Left cardiac atrium (tissue), 4 donors: ENCODE measurements at regions not wholly inside any gene's neighbourhood (a gene's known extent, or its start where the extent isn't known, plus 50 kb on each side); places are given as distances from the start of the nearest gene placed in this dataset.

Source experiments
- ATAC-seq, 2 donors: fragments of 200-7000 bp; cut with Tn5 transposase; one replicate each; pipeline ENCODE4 v1.9.1; 2020; ENCODE audit warnings: mild to moderate bottlenecking in 2 of 2, moderate library complexity in 2 of 2
- DNase-seq: peaks from one replicate; pipeline ENCODE4 v3.0.0-alpha.2; 2020
- intact Hi-C, 2 donors: fragments of 100-400 bp; cut with DNase I; formaldehyde crosslinking; loops; one replicate each; pipeline versions ENCODE4 v1.14.1 to v1.15.1; 2022 to 2023
- donor health status: DM: no; HTN: yes; CAD: no.
- donor health status: DM: no; HTN: yes; CAD: no; lungs with severe emphysema.
- donor health status: DM: yes; HTN: yes; CAD: no.
- donor health status: Dilated cardiomyopathy.

DNA sequence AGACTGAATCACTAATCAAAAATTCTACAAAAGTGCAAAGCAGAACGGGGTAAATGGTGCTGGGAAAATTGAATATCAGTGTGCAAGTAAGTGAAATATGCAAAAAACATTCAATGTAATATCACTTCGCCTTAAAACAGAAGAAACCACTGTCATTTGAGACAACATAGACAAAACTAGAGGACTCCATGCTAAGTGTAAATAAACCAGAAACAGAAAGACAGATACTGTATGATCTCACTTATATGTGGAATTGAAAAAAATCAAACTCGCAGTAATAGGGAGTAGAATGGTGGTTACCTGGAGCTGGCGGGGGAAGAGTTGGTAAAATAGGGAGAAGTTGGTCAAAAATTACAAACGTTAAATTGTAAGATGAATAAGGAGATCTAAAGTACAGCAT is 1420.0 kb upstream of the CDH2 start:
- DNase-seq (no peak), ATAC-seq (no peak)

GRCh38 chr18:29594493-29594892 is 1417.6 kb upstream of the CDH2 start:
- ATAC-seq = no peak
- intact Hi-C loops = no loop called here
- no peak for DNase-seq

More for the DNA sequence above, 1420.0 kb upstream of the CDH2 start:
- intact Hi-C loops = no loop called here

DNA sequence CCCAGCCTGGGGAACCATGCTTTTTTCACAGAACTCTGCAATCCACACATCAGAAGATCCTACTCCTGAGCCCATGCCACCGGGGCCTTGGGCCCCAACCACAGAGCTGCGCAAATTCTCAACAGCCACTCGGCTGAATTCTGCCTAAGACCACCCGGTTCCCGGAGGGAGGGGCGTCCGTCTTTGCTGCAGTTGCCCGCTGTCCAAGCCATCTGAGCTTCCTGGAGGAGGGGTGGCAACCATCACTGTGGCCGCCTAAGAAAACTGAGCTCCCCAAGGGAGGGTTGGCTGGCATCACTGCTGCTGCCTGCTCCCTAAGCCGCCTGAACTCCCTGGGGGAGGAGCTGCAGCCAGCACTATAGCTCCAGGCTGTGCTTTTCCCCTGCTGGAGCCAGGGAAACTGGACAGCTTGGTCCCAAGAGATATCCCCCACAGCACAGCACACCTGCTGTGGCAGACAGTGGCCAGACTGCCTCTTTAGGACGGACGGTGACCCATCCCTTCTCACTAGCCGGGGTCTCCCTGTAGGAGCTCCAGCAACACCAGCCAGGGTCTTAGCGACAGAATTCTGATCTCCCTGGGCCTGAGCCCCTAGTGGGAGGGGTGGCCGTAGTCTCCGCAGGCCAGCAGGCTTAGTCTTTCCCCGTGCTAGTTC is 1411.6 kb upstream of the CDH2 start:
- no peak for DNase-seq
- intact Hi-C loops = no loop called here
- ATAC-seq = no peak

GRCh38 chr18:29586210-29586609 is 1409.3 kb upstream of the CDH2 start:
- ATAC-seq = no peak
- no peak for DNase-seq
- intact Hi-C loops = no loop called here

DNA sequence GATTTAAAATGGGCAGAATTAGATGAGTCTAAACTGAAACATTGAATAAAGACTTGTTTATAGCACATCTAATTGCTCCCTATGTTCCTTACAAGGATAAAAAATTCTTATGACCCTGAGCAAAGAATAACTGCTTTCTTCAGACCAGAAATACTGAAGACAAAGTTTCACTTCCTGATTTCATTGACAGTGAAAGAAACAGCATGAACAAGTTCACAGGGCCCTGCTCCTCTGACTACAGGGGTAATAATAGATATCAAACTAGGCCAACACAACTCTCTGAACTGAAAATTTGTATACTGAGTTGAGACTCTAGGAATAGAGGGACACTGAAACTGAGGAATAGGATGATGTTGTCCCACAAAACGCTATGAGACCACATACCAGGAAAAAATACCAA is 1383.3 kb upstream of the CDH2 start:
- DNase-seq = no peak
- ATAC-seq = no peak
- intact Hi-C loops = no loop called here

DNA sequence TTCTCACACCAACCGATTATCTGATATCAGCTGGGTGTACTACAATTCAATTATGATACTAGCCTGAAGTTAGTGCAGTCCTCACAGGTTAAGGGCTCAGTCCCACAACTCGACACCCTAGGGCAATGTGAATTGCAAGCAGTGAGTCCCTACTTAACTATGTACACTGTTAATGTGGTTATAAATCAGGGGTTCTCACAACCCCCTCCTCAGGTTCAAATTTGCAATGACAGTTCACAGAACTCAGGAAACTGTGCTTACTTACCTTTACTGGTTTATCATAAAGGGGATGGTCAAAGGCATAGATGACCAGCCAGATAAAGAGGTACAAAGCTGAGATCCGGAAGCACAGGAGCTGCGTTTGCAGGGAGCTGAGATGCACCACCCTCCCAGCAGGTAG is 1379.1 kb upstream of the CDH2 start:
- DNase-seq (no peak), ATAC-seq (no peak)
- intact Hi-C loops = no loop called here

DNA sequence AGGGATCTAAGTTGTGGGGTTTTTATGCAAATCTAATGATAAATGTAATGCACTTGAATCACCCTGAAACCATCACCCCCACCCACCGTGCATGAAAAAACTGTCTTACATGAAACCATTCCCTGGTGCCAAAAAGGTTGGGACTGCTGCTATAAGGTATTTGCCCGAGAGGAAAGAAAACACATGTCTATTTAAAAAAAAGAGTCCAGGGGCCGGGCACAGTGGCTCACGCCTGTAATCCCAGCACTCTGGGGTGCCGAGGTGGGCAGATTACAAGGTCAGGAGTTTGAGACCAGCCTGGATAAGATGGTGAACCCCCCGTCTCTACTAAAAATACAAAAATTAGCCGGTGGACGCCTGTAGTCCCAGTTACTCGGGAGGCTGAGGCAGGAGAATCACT is 1372.8 kb upstream of the CDH2 start:
- ATAC-seq = no peak
- intact Hi-C loops = no loop called here
- no peak for DNase-seq

DNA sequence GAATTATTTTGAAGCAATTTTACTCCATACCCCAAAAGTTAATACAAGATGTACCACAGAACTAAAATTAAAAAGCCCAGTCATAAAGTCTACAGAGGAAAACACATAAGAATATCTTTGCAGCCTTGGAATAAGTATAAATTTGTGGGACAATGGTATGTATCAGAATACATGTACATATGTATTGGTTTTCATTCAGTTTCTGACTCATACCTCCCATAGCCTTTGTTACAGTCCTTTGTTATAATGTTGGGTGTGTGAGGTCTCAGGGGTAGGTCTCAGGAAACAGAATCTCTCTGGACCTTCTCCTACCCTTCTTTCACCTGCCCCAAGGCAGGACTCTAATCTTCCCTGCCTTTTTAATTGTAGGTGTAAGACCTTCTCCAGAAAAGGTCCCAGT is 1370.7 kb upstream of the CDH2 start:
- intact Hi-C loops = no loop called here
- ATAC-seq = no peak
- DNase-seq = no peak

- no peak for ATAC-seq
- intact Hi-C loops = no loop called here
Measured at GRCh38 chr18:29540548-29540947, 1363.6 kb upstream of the CDH2 start.

GRCh38 chr18:29531746-29532145 is 1354.8 kb upstream of the CDH2 start:
- intact Hi-C loops = no loop called here

More at GRCh38 chr18:29540548-29540947, 1363.6 kb upstream of the CDH2 start:
- DNase-seq = no peak

DNA sequence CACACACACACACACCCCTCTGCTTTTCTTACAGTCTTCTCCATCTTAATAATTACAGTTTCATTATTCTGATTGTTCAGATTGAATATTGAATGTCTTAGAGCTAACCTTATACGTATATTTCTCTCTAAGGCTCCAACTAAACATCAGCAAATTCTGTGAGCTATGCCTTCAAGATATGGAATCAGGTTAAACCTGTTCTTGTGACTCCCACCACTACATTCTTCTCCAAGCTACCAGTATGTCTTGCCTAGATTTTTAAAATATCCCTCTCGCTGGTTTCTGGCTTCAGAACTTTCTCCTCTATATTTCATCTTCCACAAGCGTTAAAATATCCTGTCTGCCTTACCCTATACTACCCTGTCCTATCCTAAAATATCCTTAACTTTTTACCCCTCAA is 1346.4 kb upstream of the CDH2 start:
- no peak for ATAC-seq
- intact Hi-C loops = no loop called here
- no peak for DNase-seq

More at GRCh38 chr18:29531746-29532145, 1354.8 kb upstream of the CDH2 start:
- DNase-seq (no peak), ATAC-seq (no peak)

- intact Hi-C loops = no loop called here
- DNase-seq = no peak
- no peak for ATAC-seq
Measured at GRCh38 chr18:29512761-29513160, 1335.8 kb upstream of the CDH2 start.

- intact Hi-C loops = no loop called here
Measured at GRCh38 chr18:29512203-29512602, 1335.3 kb upstream of the CDH2 start.

DNA sequence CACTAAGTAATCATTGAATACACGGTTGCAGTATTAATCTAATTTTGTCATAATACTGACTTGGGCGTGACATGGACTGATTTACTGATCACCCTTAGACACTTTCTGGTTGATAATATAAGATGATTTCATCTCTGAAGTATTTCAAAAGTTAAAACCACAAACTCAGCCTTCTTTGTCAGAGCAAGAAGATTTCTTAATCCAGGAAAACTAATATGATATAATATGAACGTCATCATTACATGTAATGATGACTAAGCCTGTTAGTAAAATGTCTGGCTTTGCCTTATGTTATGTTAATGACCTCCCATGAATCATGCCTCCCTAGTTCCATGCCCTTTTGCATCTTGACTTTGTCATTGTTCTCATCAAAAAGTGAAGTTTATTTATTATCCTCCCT is 1325.0 kb upstream of the CDH2 start:
- intact Hi-C loops = no loop called here
- no peak for ATAC-seq

More at GRCh38 chr18:29512203-29512602, 1335.3 kb upstream of the CDH2 start:
- no peak for ATAC-seq
- DNase-seq = no peak

DNA sequence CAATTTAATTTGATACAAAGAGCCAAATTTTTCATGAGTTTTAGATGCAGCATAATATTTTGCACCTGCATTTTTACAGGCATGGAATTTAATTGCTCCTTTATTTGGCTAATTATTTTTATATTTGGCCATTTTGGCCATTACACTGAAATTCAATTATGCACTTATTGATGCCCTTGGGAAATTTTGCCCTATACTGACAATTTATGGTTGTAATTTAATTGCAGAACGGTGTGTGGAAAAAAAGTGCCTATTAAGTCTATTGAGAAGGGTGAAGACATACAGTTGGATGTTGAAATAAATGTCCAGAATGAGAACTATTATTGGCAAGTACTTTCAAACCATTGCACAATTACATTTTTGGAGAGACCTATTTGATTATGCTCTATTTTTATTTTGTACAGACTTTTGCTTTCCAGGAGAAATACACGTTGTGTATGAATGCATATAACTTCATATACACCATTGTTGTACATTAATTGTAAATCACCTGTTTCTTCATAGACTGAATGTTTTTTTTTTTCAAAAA is 1319.3 kb upstream of the CDH2 start:
- ATAC-seq = no peak
- intact Hi-C loops = no loop called here
- no peak for DNase-seq

More for the DNA sequence above, 1325.0 kb upstream of the CDH2 start:
- DNase-seq = no peak

GRCh38 chr18:29494371-29494770 is 1317.4 kb upstream of the CDH2 start:
- intact Hi-C loops = no loop called here
- DNase-seq (no peak), ATAC-seq (no peak)

- ATAC-seq = no peak
- no peak for DNase-seq
- intact Hi-C loops = no loop called here
Measured at GRCh38 chr18:29491907-29492306, 1315.0 kb upstream of the CDH2 start.

DNA sequence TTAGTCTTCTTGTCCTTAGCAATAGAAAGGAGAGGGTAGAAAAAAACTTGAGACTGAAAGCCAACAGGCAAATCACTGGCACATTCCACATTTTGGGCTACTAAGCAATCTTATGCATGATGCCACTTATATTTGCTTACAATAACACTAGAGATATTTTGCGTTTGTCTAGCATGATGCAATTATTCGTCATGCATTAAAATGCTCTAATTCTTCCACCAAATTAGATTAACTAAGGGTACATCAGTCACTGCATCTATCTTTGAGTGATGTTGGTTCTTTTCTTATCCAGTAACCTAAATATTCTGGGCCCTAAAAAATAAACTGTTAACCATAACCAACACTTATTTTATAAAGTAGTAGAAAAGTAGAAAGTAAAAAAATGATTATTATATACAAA is 1311.7 kb upstream of the CDH2 start:
- ATAC-seq = no peak
- no peak for DNase-seq
- intact Hi-C loops = no loop called here

- intact Hi-C loops = no loop called here
- no peak for ATAC-seq
- DNase-seq = no peak
Measured at GRCh38 chr18:29465526-29465925, 1288.6 kb upstream of the CDH2 start.

GRCh38 chr18:29459972-29460371 is 1283.0 kb upstream of the CDH2 start:
- intact Hi-C loops = no loop called here
- DNase-seq (no peak), ATAC-seq (no peak)

DNA sequence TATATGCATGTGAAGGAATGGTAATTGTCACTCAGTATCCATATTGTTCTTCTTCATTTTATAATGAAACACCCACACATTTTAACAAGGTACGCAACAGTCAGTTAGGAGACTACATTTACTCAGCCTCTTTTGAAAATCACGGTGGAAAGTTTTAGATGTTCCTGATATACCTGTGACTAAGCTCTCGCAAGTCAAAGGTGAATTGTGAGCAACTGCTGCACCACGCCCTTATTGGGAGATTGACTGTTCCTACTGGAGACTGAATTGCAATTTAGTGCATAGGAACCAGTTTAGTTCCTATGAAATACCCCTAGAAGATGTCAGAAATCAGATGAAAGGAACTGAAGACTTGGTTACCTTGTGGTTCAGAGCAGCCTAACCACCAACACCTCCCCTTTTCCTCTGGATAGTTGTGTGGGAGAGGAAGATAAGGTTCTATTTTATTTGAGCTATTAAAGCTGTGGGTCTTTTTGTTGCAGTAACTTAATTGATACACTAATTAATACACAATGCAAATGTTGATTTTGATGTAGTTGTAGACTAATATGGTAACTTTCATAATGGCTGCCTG is 1280.5 kb upstream of the CDH2 start:
- ATAC-seq = no peak
- no peak for DNase-seq
- intact Hi-C loops = no loop called here
